ENCODE measurements at regions not wholly inside any gene's neighbourhood (a gene's known extent, or its start where the extent isn't known, plus 50 kb on each side); places are given as distances from the start of the nearest gene placed in this dataset.

- H3K27ac ChIP-seq (ENCODE audit: low read length), result no peak overlapping the region
- no peaks in the 10 kb centered on the region for H3K36me3 ChIP-seq (replicated peaks; ENCODE audit: insufficient read depth, low read length)
- no peaks in the 10 kb centered on the region for H3K4me1 ChIP-seq (ENCODE audit: low read length)
- TF ChIP-seq EZH2 (optimal IDR thresholded peaks at IDR 0.05; ENCODE audit: low read depth, low read length) (no peak), CTCF (IDR thresholded peaks at IDR 0.05; ENCODE audit: low read length) (no peak), EZH2phosphoT487 (IDR thresholded peaks at IDR 0.05; ENCODE audit: low read length) (no peak)
- no peaks in the 10 kb centered on the region for H3K79me2 ChIP-seq (ENCODE audit: low read length)
- H3K9me3 ChIP-seq (replicated peaks; ENCODE audit: insufficient read depth, low read length), result no peaks in the 10 kb centered on the region
- H2AFZ ChIP-seq (ENCODE audit: low read length), result no peak overlapping the region
- H3K27me3 ChIP-seq (replicated peaks; ENCODE audit: insufficient read depth, low read length), result no peaks in the 10 kb centered on the region
- no peak overlapping the region for H3K4me2 ChIP-seq (ENCODE audit: low read depth, low read length)
- no peaks in the 10 kb centered on the region for H4K20me1 ChIP-seq (ENCODE audit: insufficient read depth, low read length)
- no peak overlapping the region for H3K4me3 ChIP-seq (ENCODE audit: low read length)
- no peak overlapping the region for H3K9ac ChIP-seq (ENCODE audit: low read length)
- no peaks in the 10 kb centered on the region for H3F3A ChIP-seq (ENCODE audit: insufficient read depth, low read length)
- DNase-seq, result no peak
- no peaks in the 10 kb centered on the region for H3K9me2 ChIP-seq (replicated peaks; ENCODE audit: insufficient read depth, low read length)
Measured at GRCh38 chr3:117253636-117254035, 544.1 kb downstream of the TUSC7 start.

GRCh38 chr3:117254985-117255384, 545.4 kb downstream of the TUSC7 start:
- no peak overlapping the region for H3K4me3 ChIP-seq (ENCODE audit: low read length)
- no peaks in the 10 kb centered on the region for H3F3A ChIP-seq (ENCODE audit: insufficient read depth, low read length)
- no peaks in the 10 kb centered on the region for H3K9me2 ChIP-seq (replicated peaks; ENCODE audit: insufficient read depth, low read length)
- no peak for DNase-seq
- H3K4me2 ChIP-seq (ENCODE audit: low read depth, low read length), result no peak overlapping the region
- no peak overlapping the region for H3K27ac ChIP-seq (ENCODE audit: low read length)
- H2AFZ ChIP-seq (ENCODE audit: low read length), result no peak overlapping the region
- no peaks in the 10 kb centered on the region for H3K4me1 ChIP-seq (ENCODE audit: low read length)
- H3K9ac ChIP-seq (ENCODE audit: low read length), result no peak overlapping the region
- H3K27me3 ChIP-seq (replicated peaks; ENCODE audit: insufficient read depth, low read length), result no peaks in the 10 kb centered on the region
- H3K9me3 ChIP-seq (replicated peaks; ENCODE audit: insufficient read depth, low read length), result no peaks in the 10 kb centered on the region
- H3K36me3 ChIP-seq (replicated peaks; ENCODE audit: insufficient read depth, low read length), result no peaks in the 10 kb centered on the region
- H4K20me1 ChIP-seq (ENCODE audit: insufficient read depth, low read length), result no peaks in the 10 kb centered on the region
- TF ChIP-seq CTCF (IDR thresholded peaks at IDR 0.05; ENCODE audit: low read length) (no peak), EZH2phosphoT487 (IDR thresholded peaks at IDR 0.05; ENCODE audit: low read length) (no peak), EZH2 (optimal IDR thresholded peaks at IDR 0.05; ENCODE audit: low read depth, low read length) (no peak)
- no peaks in the 10 kb centered on the region for H3K79me2 ChIP-seq (ENCODE audit: low read length)

GRCh38 chr3:117255736-117256135, 546.2 kb downstream of the TUSC7 start:
- no peaks in the 10 kb centered on the region for H4K20me1 ChIP-seq (ENCODE audit: insufficient read depth, low read length)
- no peak overlapping the region for H3K4me3 ChIP-seq (ENCODE audit: low read length)
- no peaks in the 10 kb centered on the region for H3K79me2 ChIP-seq (ENCODE audit: low read length)
- no peaks in the 10 kb centered on the region for H3K27me3 ChIP-seq (replicated peaks; ENCODE audit: insufficient read depth, low read length)
- H3K4me2 ChIP-seq (ENCODE audit: low read depth, low read length), result no peak overlapping the region
- no peak overlapping the region for H3K9ac ChIP-seq (ENCODE audit: low read length)
- H2AFZ ChIP-seq (ENCODE audit: low read length), result no peak overlapping the region
- no peaks in the 10 kb centered on the region for H3F3A ChIP-seq (ENCODE audit: insufficient read depth, low read length)
- no peaks in the 10 kb centered on the region for H3K36me3 ChIP-seq (replicated peaks; ENCODE audit: insufficient read depth, low read length)
- TF ChIP-seq EZH2 (optimal IDR thresholded peaks at IDR 0.05; ENCODE audit: low read depth, low read length) (no peak), EZH2phosphoT487 (IDR thresholded peaks at IDR 0.05; ENCODE audit: low read length) (no peak), CTCF (IDR thresholded peaks at IDR 0.05; ENCODE audit: low read length) (no peak)
- no peak overlapping the region for H3K27ac ChIP-seq (ENCODE audit: low read length)
- no peak for DNase-seq
- H3K9me2 ChIP-seq (replicated peaks; ENCODE audit: insufficient read depth, low read length), result no peaks in the 10 kb centered on the region
- H3K9me3 ChIP-seq (replicated peaks; ENCODE audit: insufficient read depth, low read length), result no peaks in the 10 kb centered on the region
- no peaks in the 10 kb centered on the region for H3K4me1 ChIP-seq (ENCODE audit: low read length)

Measured in MM.1S (cell line).